Activated CD8-positive, alpha-beta memory T cell treated with anti-CD3 and anti-CD28 coated beads, Interleukin-2, amount 50 U/mL, for 1 hour (primary cell): ENCODE measurements at regions not wholly inside any gene's neighbourhood (a gene's known extent, or its start where the extent isn't known, plus 50 kb on each side); places are given as distances from the start of the nearest gene placed in this dataset.
"Not testable (repeated sequence)": the region's sequence is repeated elsewhere in the genome, so short reads cannot be mapped to it uniquely, and the experiment has no call there.

Experiments used
- DNase-seq: peaks from one replicate; pipeline ENCODE4 v3.0.0-alpha.2; 2020; ENCODE audit errors: extremely low read depth

GRCh38 chr9:29100762-29101161 is 1527.5 kb upstream of the C9orf72 start:
- DNase-seq = no peak

GRCh38 chr9:29104166-29104565 is 1530.9 kb upstream of the C9orf72 start:
- not testable (repeated sequence) for DNase-seq

DNA sequence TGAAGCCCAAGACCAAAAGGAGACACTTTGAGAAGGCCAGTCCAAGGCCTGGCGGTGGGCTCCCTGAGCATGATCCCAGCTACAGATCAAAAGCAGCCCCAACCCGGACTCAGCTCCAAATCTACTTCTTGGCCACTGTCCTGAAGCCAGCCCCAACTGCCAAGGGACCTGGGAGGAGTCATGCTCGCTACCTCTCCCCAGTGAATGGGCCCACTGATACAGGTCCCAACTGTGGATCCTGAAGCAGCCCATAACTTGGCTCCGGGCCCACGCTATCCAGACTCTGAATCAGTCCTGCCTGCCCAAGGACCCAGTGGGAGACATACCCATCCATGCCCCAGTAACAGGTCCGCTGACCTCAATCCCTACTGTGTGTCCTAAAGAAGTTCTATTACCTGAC is 1545.3 kb upstream of the C9orf72 start:
- DNase-seq = no peak

GRCh38 chr9:29126783-29127182 is 1553.5 kb upstream of the C9orf72 start:
- DNase-seq = no peak

- DNase-seq = no peak
Measured at GRCh38 chr9:29129763-29130162, 1556.5 kb upstream of the C9orf72 start.

DNA sequence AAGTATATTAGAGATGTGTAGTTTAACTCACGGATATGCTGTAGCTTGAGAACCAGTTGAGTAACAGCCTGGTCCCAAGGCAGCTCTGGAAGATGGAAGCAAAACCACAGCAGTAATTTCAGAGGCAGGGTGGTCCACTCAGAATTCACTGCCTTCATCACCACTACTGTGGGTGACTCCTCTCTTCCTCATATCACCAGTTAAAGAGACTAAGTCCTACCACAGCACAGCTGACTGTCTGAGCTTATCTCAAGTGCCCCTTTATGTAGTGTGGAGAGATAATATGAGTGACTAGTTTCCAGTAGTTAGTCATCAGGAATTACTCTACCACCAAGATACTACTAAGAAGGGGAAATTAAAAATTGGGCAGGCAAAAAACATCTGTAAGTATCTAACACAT is 1571.2 kb upstream of the C9orf72 start:
- DNase-seq = no peak

DNA sequence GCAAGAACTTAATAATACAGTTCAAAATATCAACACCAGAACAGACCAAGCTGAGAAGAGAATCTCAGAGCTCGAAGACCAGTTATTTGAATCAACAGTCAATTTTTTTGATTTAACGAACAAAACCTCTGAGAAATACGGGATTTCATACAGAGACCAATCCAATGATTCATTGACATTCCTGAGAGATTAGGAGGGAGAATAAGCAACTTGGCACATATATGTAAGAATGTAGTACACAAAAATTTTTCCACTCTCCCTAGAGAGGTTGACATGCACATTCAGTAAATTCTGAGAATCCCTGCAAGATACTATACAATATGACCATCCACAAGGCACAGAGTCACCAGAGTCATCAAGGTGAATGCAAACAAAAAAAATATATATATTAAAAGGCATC is 1577.3 kb upstream of the C9orf72 start:
- no peak for DNase-seq

DNA sequence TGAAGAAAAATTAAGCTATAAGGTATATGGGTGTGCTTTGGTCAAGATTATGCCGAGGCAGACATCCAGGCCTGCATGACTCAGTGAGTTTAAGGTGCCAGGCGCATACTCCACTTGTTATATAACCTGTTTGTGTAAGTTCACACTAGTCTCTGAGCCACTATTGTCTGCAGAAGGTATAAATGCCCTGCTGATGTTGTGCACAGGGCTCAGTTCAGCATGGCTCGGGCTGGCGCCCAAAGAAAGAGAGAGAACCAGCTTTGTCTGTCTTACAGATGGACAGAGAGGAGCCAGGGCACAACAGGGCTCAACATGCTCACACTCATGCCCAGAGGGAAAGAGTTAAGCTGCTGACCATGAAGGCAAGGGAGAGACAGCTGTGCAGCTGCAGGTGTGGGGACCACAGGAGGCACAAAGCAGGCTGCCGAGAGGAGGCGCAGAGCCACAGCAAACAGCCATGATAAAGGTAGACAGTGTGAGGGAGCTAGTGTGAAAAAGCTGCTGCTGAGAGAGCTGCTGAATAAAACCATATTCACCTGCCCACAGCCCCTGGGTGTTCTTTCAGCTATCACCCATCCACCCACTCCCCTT is 1587.6 kb upstream of the C9orf72 start:
- DNase-seq = no peak

DNA sequence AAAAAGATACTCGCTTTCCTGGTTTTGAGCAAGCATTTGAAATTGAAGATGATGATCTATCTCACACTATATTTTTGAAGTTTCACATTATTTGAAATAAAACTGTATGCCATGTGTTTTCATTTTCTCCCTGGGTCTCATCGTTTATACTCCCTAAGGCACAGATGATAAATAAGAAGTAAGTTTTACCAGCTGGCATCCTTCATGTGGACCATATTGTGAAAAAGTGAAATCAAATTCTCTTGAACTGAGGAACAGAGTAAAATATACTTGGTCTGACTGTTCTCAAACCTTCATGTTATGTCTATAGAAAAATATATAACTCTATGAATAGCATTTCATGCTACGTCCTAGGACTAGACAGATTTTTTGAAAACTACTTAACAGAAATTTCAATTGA is 1600.9 kb upstream of the C9orf72 start:
- DNase-seq = no peak

DNA sequence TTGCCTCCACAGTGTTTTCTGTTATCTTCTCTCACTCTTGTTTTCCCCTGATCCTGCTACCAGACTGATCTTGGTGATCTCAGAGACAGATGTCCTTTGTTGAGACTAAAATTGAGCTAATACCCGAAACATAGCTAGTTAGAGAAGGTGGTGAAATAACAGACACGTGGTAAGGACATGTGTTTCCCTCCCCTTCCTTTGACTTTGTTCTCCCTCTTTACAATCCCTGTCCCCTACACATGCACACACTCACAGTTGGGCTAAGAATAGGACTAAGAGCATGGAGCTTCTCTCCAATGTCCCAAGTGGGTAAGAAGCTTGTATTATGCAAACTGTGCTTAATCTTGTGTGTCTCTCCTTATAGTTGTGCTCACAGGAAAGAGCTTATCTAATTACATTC is 1603.0 kb upstream of the C9orf72 start:
- DNase-seq = no peak

DNA sequence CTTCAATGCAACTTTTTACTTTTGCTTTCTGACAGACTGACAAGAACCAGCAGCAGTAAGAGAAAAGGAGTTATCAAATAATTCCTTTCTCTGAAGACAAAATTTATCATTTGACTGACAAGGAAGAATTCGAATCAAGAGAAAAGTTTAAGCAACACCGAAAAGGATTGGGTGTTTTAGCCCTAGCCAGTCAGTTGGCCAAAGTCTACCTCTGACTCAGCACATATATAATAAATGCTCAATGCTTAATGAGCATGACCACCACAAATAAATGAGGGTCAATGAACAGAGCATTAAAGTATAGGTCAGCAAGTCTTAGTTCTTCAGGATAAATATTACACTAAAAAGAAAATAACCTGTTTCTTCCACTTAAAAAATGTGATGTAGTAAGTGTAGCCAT is 1603.5 kb upstream of the C9orf72 start:
- DNase-seq = no peak

DNA sequence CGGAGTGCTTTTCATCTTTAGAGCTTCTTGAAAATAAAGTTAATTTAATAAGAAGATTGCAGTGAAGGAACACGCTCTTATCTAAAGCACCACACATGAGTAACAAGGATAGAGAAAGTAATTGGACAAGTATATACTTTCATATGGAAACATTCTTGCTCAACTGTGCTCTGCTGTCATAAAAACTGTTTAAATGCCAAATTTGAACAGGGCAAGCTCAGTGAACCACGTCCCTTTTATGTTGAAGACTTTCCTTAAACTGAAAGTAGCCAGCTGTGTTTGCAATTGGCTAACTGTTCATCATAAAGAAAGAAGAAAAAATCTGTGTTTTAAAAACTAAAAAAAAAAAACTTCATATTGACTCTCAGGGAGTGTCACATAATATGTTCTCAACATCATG is 1610.7 kb upstream of the C9orf72 start:
- no peak for DNase-seq

DNA sequence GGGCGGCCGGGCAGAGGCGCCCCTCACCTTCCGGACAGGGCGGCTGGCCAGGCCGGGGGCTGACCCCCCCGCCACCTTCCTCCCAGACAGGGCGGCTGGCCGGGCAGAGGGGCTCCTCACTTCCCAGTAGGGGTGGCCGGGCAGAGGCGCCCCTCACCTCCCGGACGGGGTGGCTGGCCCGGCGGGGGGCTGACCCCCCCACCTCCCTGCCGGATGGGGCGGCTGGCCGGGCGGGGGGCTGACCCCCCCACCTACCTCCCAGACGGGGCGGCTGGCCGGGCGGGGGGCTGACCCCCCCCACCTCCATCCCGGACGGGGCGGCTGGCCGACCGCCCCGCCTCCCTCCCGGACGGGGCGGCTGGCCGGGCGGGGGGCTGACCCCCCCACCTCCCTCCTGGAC is 1615.5 kb upstream of the C9orf72 start:
- DNase-seq = not testable (repeated sequence)

GRCh38 chr9:29189221-29189620 is 1615.9 kb upstream of the C9orf72 start:
- DNase-seq = not testable (repeated sequence)

- DNase-seq = no peak
Measured at GRCh38 chr9:29198861-29199260, 1625.6 kb upstream of the C9orf72 start.

DNA sequence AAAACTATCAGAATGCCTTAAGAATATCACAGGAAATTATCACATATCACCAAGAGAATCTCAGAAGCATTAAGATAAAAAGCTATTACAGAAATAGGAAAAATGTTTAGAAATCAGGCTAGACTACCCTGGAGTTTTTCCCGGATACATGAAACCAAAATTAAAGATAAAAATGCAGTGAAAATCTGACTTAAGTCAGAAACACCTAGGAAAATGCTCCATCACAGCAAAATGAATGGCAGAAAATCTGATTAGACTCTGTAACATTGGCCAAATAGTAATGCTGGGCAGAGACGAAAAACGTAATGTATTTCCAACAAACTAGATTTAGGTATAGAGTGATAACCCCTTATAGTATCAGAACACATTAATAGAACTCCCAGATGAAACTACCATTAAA is 1626.7 kb upstream of the C9orf72 start:
- no peak for DNase-seq

DNA sequence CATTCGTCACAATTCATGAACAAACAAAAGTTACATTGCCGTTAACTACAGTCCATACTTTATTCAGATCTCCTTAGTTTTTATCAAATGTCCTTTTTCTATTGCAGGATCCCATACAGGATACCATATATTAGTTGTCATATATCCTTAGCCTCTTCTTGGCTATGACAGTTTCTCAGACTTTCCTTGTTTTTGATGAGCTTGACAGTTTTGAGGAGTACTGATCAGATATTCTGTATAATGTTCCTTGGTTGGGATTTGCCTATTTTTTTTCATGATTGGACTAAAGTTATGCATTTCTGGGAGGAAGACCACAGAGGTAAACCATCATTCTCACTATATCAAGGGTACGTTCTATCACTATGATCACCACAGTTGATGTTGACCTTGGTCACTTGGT is 1627.4 kb upstream of the C9orf72 start:
- no peak for DNase-seq

DNA sequence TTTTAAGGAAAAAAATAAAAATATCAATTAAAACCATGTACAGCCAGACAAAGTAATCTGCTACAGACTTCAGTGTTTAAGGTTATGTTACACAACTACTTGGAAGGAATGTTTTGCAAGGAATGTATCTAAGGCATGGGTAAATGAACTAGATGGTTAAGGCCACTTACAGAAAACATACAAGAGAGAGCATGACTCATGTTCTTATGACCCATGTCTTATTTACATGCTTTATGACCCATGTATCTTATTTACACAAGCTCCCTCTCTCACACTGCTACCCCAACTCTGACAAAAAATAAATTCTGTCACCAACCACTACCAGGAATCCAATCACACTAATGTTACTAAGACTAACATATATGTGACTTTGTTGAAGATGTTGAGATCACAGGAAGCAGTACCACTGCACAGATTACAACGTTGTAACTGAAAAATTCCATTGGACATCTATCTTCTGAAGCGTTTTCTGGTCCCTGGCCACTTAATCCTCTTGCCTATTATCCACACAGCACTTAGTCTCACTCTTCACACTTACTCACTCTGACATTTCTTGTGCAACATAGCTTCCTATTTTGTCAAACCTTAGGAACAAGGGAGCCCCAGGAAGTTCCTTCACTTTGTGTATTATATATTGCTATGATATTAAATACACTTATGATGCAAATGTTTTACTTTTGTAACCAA is 1630.1 kb upstream of the C9orf72 start:
- DNase-seq = no peak

GRCh38 chr9:29208670-29209069 is 1635.4 kb upstream of the C9orf72 start:
- no peak for DNase-seq

DNA sequence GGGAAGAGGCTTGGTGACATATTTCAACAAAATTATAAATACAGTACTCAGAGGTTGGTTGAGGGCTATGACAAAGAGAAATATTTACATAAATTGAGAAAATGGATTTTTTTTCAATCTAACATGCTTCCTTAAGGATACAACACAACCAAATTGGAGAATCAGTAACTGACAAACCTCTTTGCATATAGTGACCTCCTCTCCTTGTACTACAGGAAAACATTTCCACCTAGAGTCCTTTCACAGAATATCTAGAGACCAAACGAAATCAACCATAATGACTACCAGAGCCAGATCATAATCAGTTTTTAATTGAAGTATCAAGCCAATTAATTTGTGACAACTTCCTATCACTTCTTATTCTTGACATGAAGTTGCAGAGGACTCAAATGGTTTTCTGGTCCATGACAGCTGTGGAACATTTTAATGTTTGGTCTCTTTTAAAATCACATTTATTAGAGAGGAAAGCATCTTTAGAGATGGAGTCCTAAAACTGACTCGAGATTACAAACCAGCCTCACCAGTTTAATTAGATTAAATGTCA is 1636.5 kb upstream of the C9orf72 start:
- no peak for DNase-seq

GRCh38 chr9:29211003-29211579 is 1637.8 kb upstream of the C9orf72 start:
- DNase-seq = no peak

DNA sequence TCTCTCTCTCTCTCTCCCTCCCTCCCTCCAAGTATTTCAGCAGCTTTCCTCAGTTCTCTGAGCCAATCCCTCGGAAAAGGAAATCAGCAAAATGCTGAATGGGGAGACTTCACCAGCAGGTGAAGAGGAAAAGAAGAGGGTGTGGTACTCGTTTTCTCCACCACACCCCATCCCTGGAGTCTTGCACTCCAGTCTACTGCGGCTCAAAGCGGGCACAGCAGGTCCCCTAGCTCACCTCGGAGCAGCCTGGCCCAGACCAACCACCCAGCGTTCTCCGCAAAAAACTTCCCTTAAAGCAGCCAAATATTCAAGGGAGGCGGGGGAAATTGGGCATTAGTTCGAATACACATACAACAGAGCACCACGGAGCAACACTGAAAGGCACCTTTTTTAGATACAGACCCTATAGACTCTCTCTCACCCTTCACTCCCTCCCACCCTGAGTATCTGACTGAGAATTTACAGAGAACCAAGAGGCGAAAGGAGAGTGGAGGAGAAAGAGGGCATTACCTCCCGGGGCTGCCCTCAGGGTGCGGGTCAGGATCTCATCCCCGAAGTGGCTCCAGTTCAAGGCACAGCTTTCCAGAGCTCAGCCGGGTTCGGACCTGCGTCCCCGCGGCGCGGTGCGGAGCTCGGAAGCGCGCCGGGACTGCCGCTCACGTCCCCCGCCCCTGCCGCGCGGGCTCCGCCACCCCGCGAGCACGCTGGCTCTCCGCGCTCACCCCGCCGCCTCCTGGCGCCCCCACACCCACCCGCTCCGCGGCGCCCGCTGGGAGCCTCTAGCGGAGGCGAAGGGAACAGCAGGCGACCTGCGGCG is 1638.5 kb upstream of the C9orf72 start:
- DNase-seq = no peak
